GM23248 (cell line): ENCODE measurements at regions not wholly inside any gene's neighbourhood (a gene's known extent, or its start where the extent isn't known, plus 50 kb on each side); places are given as distances from the start of the nearest gene placed in this dataset.

ENCODE experiments used
- DNase-seq: peaks from one replicate; pipeline ENCODE4 v3.0.0-alpha.2; 2015
- H2AFZ ChIP-seq: fragments of 200-600 bp; sonication (generic); 2 replicates; pipeline ENCODE4 v1.6.1; 2016; ENCODE audit warnings: antibody characterized with exemption
- H3F3A ChIP-seq: fragments of 200-600 bp; sonication (generic); 2 replicates; pipeline ENCODE4 v1.6.1; 2016; ENCODE audit warnings: mild to moderate bottlenecking, antibody characterized with exemption, mixed run types; ENCODE audit not compliant: insufficient read depth
- H3K27ac ChIP-seq: fragments of 200-600 bp; sonication (generic); 2 replicates; pipeline ENCODE4 v1.5.1; 2016; ENCODE audit warnings: mild to moderate bottlenecking
- H3K27me3 ChIP-seq: fragments of 200-600 bp; sonication (generic); replicated peaks from 2 replicates; pipeline ENCODE4 v1.6.1; 2016; ENCODE audit warnings: mild to moderate bottlenecking; ENCODE audit not compliant: insufficient read depth
- H3K36me3 ChIP-seq: fragments of 200-600 bp; sonication (generic); 2 replicates; pipeline ENCODE4 v1.6.1; 2016; ENCODE audit warnings: low read depth, mild to moderate bottlenecking
- H3K4me1 ChIP-seq: fragments of 200-600 bp; sonication (generic); 2 replicates; pipeline ENCODE4 v1.6.1; 2016; ENCODE audit warnings: mild to moderate bottlenecking; ENCODE audit not compliant: insufficient read depth
- H3K4me2 ChIP-seq: fragments of 200-600 bp; sonication (generic); one replicate; pipeline ENCODE4 v1.6.1; 2016; ENCODE audit warnings: mild to moderate bottlenecking; ENCODE audit not compliant: unreplicated experiment
- H3K4me3 ChIP-seq: fragments of 200-600 bp; sonication (generic); 2 replicates; pipeline ENCODE4 v1.5.1; 2016; ENCODE audit warnings: mild to moderate bottlenecking
- H3K79me2 ChIP-seq: fragments of 200-600 bp; sonication (generic); 2 replicates; pipeline ENCODE4 v1.6.1; 2016; ENCODE audit warnings: mild to moderate bottlenecking; ENCODE audit not compliant: insufficient read depth
- H3K9ac ChIP-seq: fragments of 200-600 bp; sonication (generic); 2 replicates; pipeline ENCODE4 v1.6.1; 2016; ENCODE audit warnings: mild to moderate bottlenecking
- H3K9me2 ChIP-seq: fragments of 200-600 bp; sonication (generic); 2 replicates; pipeline ENCODE4 v1.6.1; 2016; ENCODE audit warnings: mixed run types, mild to moderate bottlenecking, moderate library complexity; ENCODE audit not compliant: insufficient read depth
- H3K9me3 ChIP-seq: fragments of 200-600 bp; sonication (generic); one replicate; pipeline ENCODE4 v1.6.1; 2017; ENCODE audit warnings: low read depth
- H4K20me1 ChIP-seq: fragments of 200-600 bp; sonication (generic); 2 replicates; pipeline ENCODE4 v1.6.0; 2016; ENCODE audit not compliant: insufficient read depth
- EZH2 ChIP-seq: fragments of 200-600 bp; sonication (generic); IDR thresholded peaks from 2 replicates; pipeline ENCODE4 v1.6.1; 2018; ENCODE audit warnings: antibody characterized with exemption, mild to moderate bottlenecking; ENCODE audit not compliant: insufficient read depth, poor library complexity, severe bottlenecking
- EZH2phosphoT487 ChIP-seq: fragments of 200-600 bp; sonication (generic); IDR thresholded peaks from 2 replicates; pipeline ENCODE4 v1.6.1; 2018; ENCODE audit warnings: antibody characterized with exemption, moderate library complexity, mild to moderate bottlenecking, low read depth; ENCODE audit not compliant: insufficient read depth
- WGBS, 2 experiments: methylation state at CpG; one replicate each; pipeline ENCODE4 v1.1.6; 2015 to 2017; ENCODE audit warnings: low lambda C conversion rate in 2 of 2, low coverage in 1 of 2; ENCODE audit errors: missing lambda C conversion rate in 2 of 2; 5-methylcytosine and 5-hydroxymethylcytosine counted together
- in situ Hi-C: fragments of 300-500 bp; cut with MboI; formaldehyde crosslinking; loops from 2 replicates; pipeline ENCODE4 v1.15.0; 2020

DNA sequence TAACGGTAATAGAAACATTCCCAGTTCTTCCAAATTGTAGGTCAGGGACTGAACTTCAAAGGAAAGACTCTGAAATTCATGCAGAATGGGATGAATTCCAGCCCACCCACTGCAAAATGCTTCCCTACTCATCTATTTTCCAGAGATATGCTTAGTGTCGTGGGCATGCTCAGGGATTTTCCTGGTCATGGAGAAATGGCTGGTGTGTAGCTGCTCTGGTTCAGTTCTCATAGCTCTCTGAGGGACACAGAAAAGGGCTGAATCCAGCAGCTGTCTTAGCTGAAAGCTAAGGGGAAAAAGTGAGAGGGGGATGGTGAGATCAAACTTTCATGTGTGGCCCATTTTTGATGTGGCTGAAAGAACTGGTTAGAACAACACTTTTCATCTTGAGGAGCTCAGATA lies 72.9 kb upstream of the KRAS start:
- Histone ChIP-seq H4K20me1 (no peaks in the 10 kb centered on the region), H3K36me3 (no peaks in the 10 kb centered on the region), H3K27ac (no peak overlapping the region), H3F3A (0 out of 2 replicates have a peak, but pooled peaks cover 4% of the 10 kb centered on the region), H2AFZ (no peak overlapping the region), H3K9ac (no peak overlapping the region), H3K4me2 (peak overlapping the region; percentile 2), H3K4me3 (no peak overlapping the region), H3K79me2 (no peaks in the 10 kb centered on the region), H3K4me1 (peaks cover 9% of the 10 kb centered on the region; the same call in 1 of the 2 replicates), H3K9me2 (no peaks in the 10 kb centered on the region), H3K9me3 (no peaks in the 10 kb centered on the region), H3K27me3 (no peaks in the 10 kb centered on the region)
- 73 to 74% methylated on average over 2 of the region's 2 CpGs for WGBS, 2 experiments
- in situ Hi-C loops, result no loop called here
- TF ChIP-seq EZH2phosphoT487, result no peak
- TF ChIP-seq EZH2, result no peak
- DNase-seq, result no peak

DNA sequence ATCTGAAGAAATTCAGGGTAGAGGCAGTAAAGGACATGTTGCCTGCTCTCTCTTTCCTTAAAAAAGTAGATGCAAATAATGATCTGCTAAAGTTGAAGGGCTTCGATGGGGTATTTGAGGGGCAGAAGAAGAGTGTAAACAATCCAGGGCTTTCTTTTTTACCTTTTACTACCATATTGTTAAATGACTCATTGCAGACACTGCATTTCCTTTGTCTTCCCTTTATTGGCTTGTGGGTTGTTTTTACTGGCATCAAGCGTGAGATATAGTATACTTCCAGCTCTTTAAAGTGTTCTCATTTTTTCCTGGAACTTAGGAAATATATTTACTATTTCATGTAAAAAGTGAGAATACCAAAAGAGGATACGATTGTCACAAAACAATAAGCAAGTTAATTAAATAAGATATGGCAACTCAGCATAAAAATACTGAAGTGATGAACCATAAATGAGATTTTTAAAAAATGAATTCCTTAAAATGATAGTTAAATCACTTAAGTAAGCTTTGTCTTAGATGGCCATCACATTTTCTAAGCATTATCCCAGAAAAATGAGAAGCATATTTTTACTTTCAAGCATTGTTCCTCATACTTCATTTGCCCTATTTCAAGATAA lies 72.3 kb upstream of the KRAS start:
- H3K79me2 ChIP-seq, result no peaks in the 10 kb centered on the region
- H3K27me3 ChIP-seq, result no peaks in the 10 kb centered on the region
- H3K9ac ChIP-seq, result no peak overlapping the region
- H3K4me2 ChIP-seq, result peak overlapping the region; percentile 2
- DNase-seq, result peak; percentile 52
- peaks cover 9% of the 10 kb centered on the region; the same call in 1 of the 2 replicates for H3K4me1 ChIP-seq
- no peaks in the 10 kb centered on the region for H3K9me3 ChIP-seq
- TF ChIP-seq EZH2 (no peak), EZH2phosphoT487 (no peak)
- no peak overlapping the region for H3K4me3 ChIP-seq
- 0 out of 2 replicates have a peak, but pooled peaks cover 4% of the 10 kb centered on the region for H3F3A ChIP-seq
- no peak overlapping the region for H3K27ac ChIP-seq
- H4K20me1 ChIP-seq, result no peaks in the 10 kb centered on the region
- in situ Hi-C loops, result no loop called here
- H3K9me2 ChIP-seq, result no peaks in the 10 kb centered on the region
- 29 to 32% methylated on average over 3 of the region's 3 CpGs for WGBS, 2 experiments
- H2AFZ ChIP-seq, result no peak overlapping the region
- H3K36me3 ChIP-seq, result no peaks in the 10 kb centered on the region

DNA sequence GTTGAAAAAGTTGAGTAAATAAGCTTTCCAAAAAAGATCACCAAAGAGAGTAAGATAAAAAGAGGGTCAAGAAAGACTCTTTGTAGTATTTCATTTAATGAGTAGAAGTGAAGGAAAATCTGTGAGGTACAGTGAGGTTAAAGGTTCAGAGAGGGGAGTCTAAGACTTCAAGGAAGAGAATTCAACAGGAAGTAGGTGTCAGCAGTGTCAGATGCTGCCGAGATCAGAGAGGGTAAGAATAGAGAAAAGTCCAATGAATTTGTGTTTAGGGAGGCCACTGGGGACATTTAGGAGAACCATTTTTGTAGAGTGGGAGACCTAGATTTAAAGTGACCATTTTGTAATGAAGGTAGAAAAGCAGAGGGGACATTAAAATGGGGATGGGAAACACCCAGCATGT lies 71.6 kb upstream of the KRAS start:
- Histone ChIP-seq H2AFZ (no peak overlapping the region), H3K4me3 (no peak overlapping the region), H3F3A (0 out of 2 replicates have a peak, but pooled peaks cover 4% of the 10 kb centered on the region), H3K79me2 (no peaks in the 10 kb centered on the region), H3K27me3 (no peaks in the 10 kb centered on the region), H3K4me2 (no peak overlapping the region), H3K36me3 (no peaks in the 10 kb centered on the region), H3K9me2 (no peaks in the 10 kb centered on the region), H4K20me1 (no peaks in the 10 kb centered on the region), H3K9ac (no peak overlapping the region), H3K9me3 (no peaks in the 10 kb centered on the region), H3K4me1 (peaks cover 9% of the 10 kb centered on the region; the same call in 1 of the 2 replicates), H3K27ac (no peak overlapping the region)
- in situ Hi-C loops, result no loop called here
- TF ChIP-seq EZH2 (no peak), EZH2phosphoT487 (no peak)
- 94 to 95% methylated on average over 1 of the region's 1 CpG for WGBS, 2 experiments
- DNase-seq, result no peak

DNA sequence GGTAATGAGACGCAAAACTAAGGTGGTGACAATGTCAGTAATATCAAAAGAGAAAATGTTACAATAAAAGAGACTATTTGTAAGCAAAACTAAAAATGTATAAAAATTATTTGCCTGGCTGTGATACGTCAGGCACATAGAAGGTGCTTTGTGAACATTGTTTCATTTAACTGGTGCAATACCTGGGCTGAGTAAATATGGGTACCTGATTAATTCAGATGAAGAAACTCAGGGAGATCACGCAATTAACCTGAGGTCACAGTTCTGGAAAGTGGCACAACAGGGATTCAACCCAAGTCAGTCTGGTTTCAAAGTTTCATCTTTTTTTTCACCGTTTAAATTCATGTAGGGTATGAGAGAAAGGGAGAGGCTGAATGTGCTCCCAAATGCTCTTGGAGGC lies 71.0 kb upstream of the KRAS start:
- Histone ChIP-seq H4K20me1 (no peaks in the 10 kb centered on the region), H3K4me2 (no peak overlapping the region), H3K9me3 (no peaks in the 10 kb centered on the region), H3K79me2 (no peaks in the 10 kb centered on the region), H3F3A (0 out of 2 replicates have a peak, but pooled peaks cover 4% of the 10 kb centered on the region), H3K27me3 (no peaks in the 10 kb centered on the region), H2AFZ (no peak overlapping the region), H3K27ac (no peak overlapping the region), H3K4me1 (peaks cover 9% of the 10 kb centered on the region; the same call in 1 of the 2 replicates), H3K9me2 (no peaks in the 10 kb centered on the region), H3K4me3 (no peak overlapping the region), H3K36me3 (no peaks in the 10 kb centered on the region), H3K9ac (no peak overlapping the region)
- 78 to 80% methylated on average over 4 of the region's 4 CpGs for WGBS, 2 experiments
- in situ Hi-C loops, result no loop called here
- TF ChIP-seq EZH2phosphoT487, result no peak
- no peak for TF ChIP-seq EZH2
- no peak for DNase-seq
